ENCODE measurements at regions not wholly inside any gene's neighbourhood (a gene's known extent, or its start where the extent isn't known, plus 50 kb on each side); places are given as distances from the start of the nearest gene placed in this dataset.
A peak's percentile ranks its signal among the peaks of the same experiment; 100 is the strongest.

DNA sequence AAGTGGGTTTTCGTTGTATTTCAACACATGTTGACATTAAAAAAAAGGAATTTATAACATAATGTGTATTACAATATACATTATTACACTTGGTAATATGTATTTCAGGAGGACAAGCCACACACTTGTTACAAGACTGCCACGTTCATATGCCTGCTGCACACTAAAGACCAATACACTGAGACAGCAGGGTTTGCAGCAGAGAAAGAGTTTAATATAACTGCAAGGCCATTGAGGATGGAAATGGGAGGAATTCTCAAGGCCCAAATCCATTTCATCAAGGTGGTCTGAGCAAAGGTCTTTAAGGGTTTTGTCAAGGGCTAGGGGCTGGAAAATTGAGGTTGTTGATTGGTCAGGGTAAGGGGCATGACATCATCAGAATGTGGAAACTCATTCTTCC is 1017.8 kb upstream of the CDH10 start:
- TF ChIP-seq CTCF (IDR thresholded peaks at IDR 0.05; ENCODE audit: control extremely low read depth in 1 of 3, insufficient read depth in 1 of 3, low read depth in 1 of 3, low read length in 3 of 3) (no peak), BACH1 (IDR thresholded peaks at IDR 0.05; ENCODE audit: low read length) (no peak), JUN (IDR thresholded peaks at IDR 0.05; ENCODE audit: low read depth, low read length) (no peak), PHF8 (conservative IDR thresholded peaks at IDR 0.05; ENCODE audit: low read depth, low read length) (no peak), KDM5A (IDR thresholded peaks at IDR 0.05; ENCODE audit: low read length) (peak; percentile 59; the same call in 1 of the 2 replicates), RFX5 (IDR thresholded peaks at IDR 0.05; ENCODE audit: borderline replicate concordance, low read depth, low read length) (no peak), NANOG (IDR thresholded peaks at IDR 0.05; ENCODE audit: insufficient read depth, low read depth, low read length, poor library complexity, severe bottlenecking) (no peak), POLR2AphosphoS5 (IDR thresholded peaks at IDR 0.05; ENCODE audit: low read depth, low read length) (no peak), EGR1 (IDR thresholded peaks at IDR 0.05; ENCODE audit: borderline replicate concordance, low read depth, low read length) (no peak), ZNF274 (IDR thresholded peaks at IDR 0.05; ENCODE audit: borderline replicate concordance, extremely low read depth, low read length) (no peak), RXRA (IDR thresholded peaks at IDR 0.05; ENCODE audit: insufficient read depth, low read depth, low read length) (no peak), EZH2 (IDR thresholded peaks at IDR 0.05; ENCODE audit: low read depth, low read length, severe bottlenecking) (no peak), RAD21 (IDR thresholded peaks at IDR 0.05 in 1 of 2, conservative IDR thresholded peaks at IDR 0.05 in 1 of 2; ENCODE audit: low read depth in 2 of 2, low read length in 2 of 2) (no peak), ATF2 (IDR thresholded peaks at IDR 0.05; ENCODE audit: low read length) (no peak)

Measured in H1 (cell line).